ENCODE measurements at regions not wholly inside any gene's neighbourhood (a gene's known extent, or its start where the extent isn't known, plus 50 kb on each side); places are given as distances from the start of the nearest gene placed in this dataset.

GRCh38 chr9:108466304-108466703 lies 389.5 kb downstream of the ACTL7B start:
- H3K9me3 ChIP-seq (ENCODE audit: control insufficient read depth, insufficient read depth, low read length), result no peaks in the 10 kb centered on the region
- H3K27ac ChIP-seq (ENCODE audit: low read depth, low read length), result no peak overlapping the region
- H3K4me3 ChIP-seq (ENCODE audit: low read length), result no peak overlapping the region
- H3K36me3 ChIP-seq (ENCODE audit: control insufficient read depth, low read length), result no peaks in the 10 kb centered on the region
- H3K4me2 ChIP-seq (ENCODE audit: low read length), result no peak overlapping the region
- no peaks in the 10 kb centered on the region for H3K27me3 ChIP-seq (ENCODE audit: control insufficient read depth, low read length)
- no peaks in the 10 kb centered on the region for H4K20me1 ChIP-seq (ENCODE audit: control insufficient read depth, insufficient read depth, low read depth, low read length)
- no peaks in the 10 kb centered on the region for H3K9me2 ChIP-seq (replicated peaks; ENCODE audit: control insufficient read depth, low read length)
- H3K79me2 ChIP-seq (ENCODE audit: control insufficient read depth, low read length), result no peaks in the 10 kb centered on the region
- no peaks in the 10 kb centered on the region for H3F3A ChIP-seq (ENCODE audit: control insufficient read depth, insufficient read depth)
- TF ChIP-seq CTCF (IDR thresholded peaks at IDR 0.05; ENCODE audit: low read depth, low read length, poor library complexity, severe bottlenecking) (no peak), EZH2phosphoT487 (IDR thresholded peaks at IDR 0.05; ENCODE audit: borderline replicate concordance, low read length) (no peak)
- no peaks in the 10 kb centered on the region for H3K4me1 ChIP-seq (ENCODE audit: control insufficient read depth, low read length)

GRCh38 chr9:108463932-108464606 lies 391.7 kb downstream of the ACTL7B start:
- Histone ChIP-seq H3K4me3 (ENCODE audit: low read length) (no peak overlapping the region), H3F3A (ENCODE audit: control insufficient read depth, insufficient read depth) (no peaks in the 10 kb centered on the region), H4K20me1 (ENCODE audit: control insufficient read depth, insufficient read depth, low read depth, low read length) (no peaks in the 10 kb centered on the region), H3K79me2 (ENCODE audit: control insufficient read depth, low read length) (no peaks in the 10 kb centered on the region), H3K9me3 (ENCODE audit: control insufficient read depth, insufficient read depth, low read length) (no peaks in the 10 kb centered on the region), H3K9me2 (replicated peaks; ENCODE audit: control insufficient read depth, low read length) (no peaks in the 10 kb centered on the region), H3K4me2 (ENCODE audit: low read length) (no peak overlapping the region), H3K27ac (ENCODE audit: low read depth, low read length) (no peak overlapping the region), H3K27me3 (ENCODE audit: control insufficient read depth, low read length) (no peaks in the 10 kb centered on the region), H3K36me3 (ENCODE audit: control insufficient read depth, low read length) (no peaks in the 10 kb centered on the region), H3K4me1 (ENCODE audit: control insufficient read depth, low read length) (no peaks in the 10 kb centered on the region)
- no peak for TF ChIP-seq CTCF (IDR thresholded peaks at IDR 0.05; ENCODE audit: low read depth, low read length, poor library complexity, severe bottlenecking)
- TF ChIP-seq EZH2phosphoT487 (IDR thresholded peaks at IDR 0.05; ENCODE audit: borderline replicate concordance, low read length), result no peak

GRCh38 chr9:108456903-108457302 lies 398.9 kb downstream of the ACTL7B start:
- H3K27me3 ChIP-seq (ENCODE audit: control insufficient read depth, low read length), result no peaks in the 10 kb centered on the region
- H3K4me3 ChIP-seq (ENCODE audit: low read length), result no peak overlapping the region
- H4K20me1 ChIP-seq (ENCODE audit: control insufficient read depth, insufficient read depth, low read depth, low read length), result no peaks in the 10 kb centered on the region
- no peak overlapping the region for H3K4me2 ChIP-seq (ENCODE audit: low read length)
- H3K36me3 ChIP-seq (ENCODE audit: control insufficient read depth, low read length), result no peaks in the 10 kb centered on the region
- no peaks in the 10 kb centered on the region for H3F3A ChIP-seq (ENCODE audit: control insufficient read depth, insufficient read depth)
- H3K79me2 ChIP-seq (ENCODE audit: control insufficient read depth, low read length), result no peaks in the 10 kb centered on the region
- no peaks in the 10 kb centered on the region for H3K4me1 ChIP-seq (ENCODE audit: control insufficient read depth, low read length)
- H3K9me2 ChIP-seq (replicated peaks; ENCODE audit: control insufficient read depth, low read length), result no peaks in the 10 kb centered on the region
- TF ChIP-seq EZH2phosphoT487 (IDR thresholded peaks at IDR 0.05; ENCODE audit: borderline replicate concordance, low read length), result no peak
- TF ChIP-seq CTCF (IDR thresholded peaks at IDR 0.05; ENCODE audit: low read depth, low read length, poor library complexity, severe bottlenecking), result no peak
- no peak overlapping the region for H3K27ac ChIP-seq (ENCODE audit: low read depth, low read length)
- no peaks in the 10 kb centered on the region for H3K9me3 ChIP-seq (ENCODE audit: control insufficient read depth, insufficient read depth, low read length)
